ENCODE measurements at regions not wholly inside any gene's neighbourhood (a gene's known extent, or its start where the extent isn't known, plus 50 kb on each side); places are given as distances from the start of the nearest gene placed in this dataset.

- no peaks in the 10 kb centered on the region for H3K36me3 ChIP-seq
- intact Hi-C loops (cut with DNase I; ENCODE audit: low total_unique reads) = no loop called here
- H3K27me3 ChIP-seq = no peaks in the 10 kb centered on the region
- TF ChIP-seq CTCF (IDR thresholded peaks at IDR 0.05) = no peak
- H3K9me3 ChIP-seq = no peaks in the 10 kb centered on the region
- no peak overlapping the region for H3K27ac ChIP-seq
- no peak for DNase-seq
- H3K4me1 ChIP-seq = no peaks in the 10 kb centered on the region
- H3K4me3 ChIP-seq = no peak overlapping the region
Measured at GRCh38 chr17:71004413-71004812, 835.1 kb downstream of the KCNJ2 start.

DNA sequence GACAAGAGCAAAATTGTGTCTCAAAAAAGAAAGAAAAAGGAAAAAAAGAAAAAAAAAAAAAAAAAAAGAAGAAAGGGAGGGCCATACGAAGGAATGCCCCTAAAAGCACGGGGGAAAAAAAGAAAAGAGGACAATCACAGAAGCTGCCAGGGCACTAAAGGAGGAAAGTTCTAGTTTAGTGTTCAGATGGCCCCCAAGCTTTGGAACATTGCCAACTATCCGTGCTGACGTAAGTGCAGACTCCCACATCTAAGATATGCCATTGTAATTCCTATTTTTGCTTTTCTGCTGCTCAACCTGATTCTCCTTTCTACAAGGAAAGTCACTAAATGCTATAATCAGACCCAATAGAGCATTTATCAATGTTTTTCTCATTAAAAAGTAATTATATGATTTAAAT, 842.1 kb downstream of the KCNJ2 start:
- H3K4me3 ChIP-seq = no peak overlapping the region
- no peaks in the 10 kb centered on the region for H3K36me3 ChIP-seq
- no peaks in the 10 kb centered on the region for H3K4me1 ChIP-seq
- TF ChIP-seq CTCF (IDR thresholded peaks at IDR 0.05) = no peak
- H3K27me3 ChIP-seq = no peaks in the 10 kb centered on the region
- DNase-seq = no peak
- intact Hi-C loops (cut with DNase I; ENCODE audit: low total_unique reads) = no loop called here
- no peak overlapping the region for H3K27ac ChIP-seq
- H3K9me3 ChIP-seq = no peaks in the 10 kb centered on the region

- Histone ChIP-seq H3K4me3 (no peak overlapping the region), H3K27ac (no peak overlapping the region), H3K36me3 (no peaks in the 10 kb centered on the region), H3K4me1 (no peaks in the 10 kb centered on the region), H3K27me3 (no peaks in the 10 kb centered on the region), H3K9me3 (no peaks in the 10 kb centered on the region)
- TF ChIP-seq CTCF (IDR thresholded peaks at IDR 0.05) = no peak
- intact Hi-C loops (cut with DNase I; ENCODE audit: low total_unique reads) = no loop called here
- DNase-seq = no peak
Measured at GRCh38 chr17:71019699-71020098, 850.4 kb downstream of the KCNJ2 start.

- Histone ChIP-seq H3K36me3 (no peaks in the 10 kb centered on the region), H3K27me3 (no peaks in the 10 kb centered on the region), H3K4me1 (no peaks in the 10 kb centered on the region), H3K4me3 (no peak overlapping the region), H3K27ac (no peak overlapping the region), H3K9me3 (no peaks in the 10 kb centered on the region)
- intact Hi-C loops (cut with DNase I; ENCODE audit: low total_unique reads) = no loop called here
- no peak for DNase-seq
- TF ChIP-seq CTCF (IDR thresholded peaks at IDR 0.05) = no peak
Measured at GRCh38 chr17:71022758-71023157, 853.4 kb downstream of the KCNJ2 start.

DNA sequence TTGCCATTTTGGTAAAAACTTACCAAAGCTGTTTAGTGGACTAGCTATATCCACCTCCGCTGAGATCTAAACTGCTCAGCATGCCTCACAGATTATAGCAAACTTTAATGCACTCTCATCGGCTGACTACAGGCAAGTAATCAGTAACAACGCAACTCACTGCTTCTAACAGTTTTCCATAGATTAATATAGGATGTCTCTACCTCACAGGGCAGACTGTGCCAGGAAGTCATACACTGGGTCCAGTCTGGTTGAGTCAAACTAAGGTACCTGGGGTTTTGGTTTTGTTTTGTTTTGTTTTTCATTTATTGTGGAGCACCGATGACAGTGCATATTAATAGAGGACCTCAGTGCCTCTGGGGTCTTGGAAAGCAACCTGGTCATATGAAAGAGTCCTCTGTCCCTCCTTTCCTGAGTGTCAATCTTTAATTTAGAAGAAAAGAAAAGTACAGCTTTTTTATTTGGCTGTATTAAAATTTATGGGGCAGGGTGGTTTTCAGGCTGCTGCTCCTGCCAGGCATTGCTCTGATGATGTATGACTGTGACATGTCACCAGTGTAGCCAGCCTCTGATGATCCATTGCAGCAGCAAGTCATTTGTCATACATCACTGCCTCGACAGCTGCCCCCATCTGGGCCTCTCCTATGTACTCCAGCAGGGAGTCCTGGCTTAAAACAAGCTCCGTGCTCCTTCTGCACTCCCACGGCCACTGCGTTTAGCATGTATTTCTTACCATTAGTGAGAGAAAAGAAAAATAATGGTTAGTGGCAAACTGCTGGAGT, 854.1 kb downstream of the KCNJ2 start:
- Histone ChIP-seq H3K4me1 (no peaks in the 10 kb centered on the region), H3K27ac (no peak overlapping the region), H3K4me3 (no peak overlapping the region), H3K27me3 (no peaks in the 10 kb centered on the region), H3K9me3 (no peaks in the 10 kb centered on the region), H3K36me3 (no peaks in the 10 kb centered on the region)
- no peak for DNase-seq
- intact Hi-C loops (cut with DNase I; ENCODE audit: low total_unique reads) = no loop called here
- TF ChIP-seq CTCF (IDR thresholded peaks at IDR 0.05) = no peak

GRCh38 chr17:71024172-71024571, 854.8 kb downstream of the KCNJ2 start:
- no peaks in the 10 kb centered on the region for H3K9me3 ChIP-seq
- no peak for TF ChIP-seq CTCF (IDR thresholded peaks at IDR 0.05)
- no peak for DNase-seq
- no peaks in the 10 kb centered on the region for H3K27me3 ChIP-seq
- no peaks in the 10 kb centered on the region for H3K36me3 ChIP-seq
- intact Hi-C loops (cut with DNase I; ENCODE audit: low total_unique reads) = no loop called here
- no peak overlapping the region for H3K27ac ChIP-seq
- no peaks in the 10 kb centered on the region for H3K4me1 ChIP-seq
- no peak overlapping the region for H3K4me3 ChIP-seq

Data from tibial artery (tissue), 4 donors.